ENCODE measurements at regions not wholly inside any gene's neighbourhood (a gene's known extent, or its start where the extent isn't known, plus 50 kb on each side); places are given as distances from the start of the nearest gene placed in this dataset.

DNA sequence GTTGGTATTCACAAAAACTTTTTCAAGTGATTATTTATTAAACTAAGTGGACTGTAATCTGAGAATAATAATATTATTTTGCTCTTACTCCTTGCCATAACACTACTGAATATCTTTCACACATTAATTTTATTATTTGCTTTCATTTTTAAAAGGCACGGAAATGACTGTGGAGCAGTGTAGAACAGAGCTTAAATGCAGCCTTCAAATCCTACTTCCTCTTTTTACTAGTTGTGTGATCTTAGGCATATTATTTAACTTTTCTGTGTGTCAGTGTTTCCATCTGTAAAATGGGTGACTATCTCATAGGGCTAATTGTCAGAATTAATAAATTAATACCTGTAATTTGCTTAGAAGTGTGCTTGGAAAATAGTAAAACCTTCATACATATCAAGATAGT is 55.5 kb upstream of the SLC8A1 start:
- 30 to 77% methylated on average over 1 of the region's 1 CpG for WGBS, 2 donors
- no peak overlapping the region for H3K4me3 ChIP-seq (ENCODE audit: low read depth, poor library complexity, severe bottlenecking)
- no peak for DNase-seq (ENCODE audit: low spot score in 2 of 2)
- TF ChIP-seq CTCF (IDR thresholded peaks at IDR 0.05) (no peak), POLR2A (IDR thresholded peaks at IDR 0.05) (no peak)
- intact Hi-C loops (cut with DNase I; ENCODE audit: low total_unique reads): no loop called here

DNA sequence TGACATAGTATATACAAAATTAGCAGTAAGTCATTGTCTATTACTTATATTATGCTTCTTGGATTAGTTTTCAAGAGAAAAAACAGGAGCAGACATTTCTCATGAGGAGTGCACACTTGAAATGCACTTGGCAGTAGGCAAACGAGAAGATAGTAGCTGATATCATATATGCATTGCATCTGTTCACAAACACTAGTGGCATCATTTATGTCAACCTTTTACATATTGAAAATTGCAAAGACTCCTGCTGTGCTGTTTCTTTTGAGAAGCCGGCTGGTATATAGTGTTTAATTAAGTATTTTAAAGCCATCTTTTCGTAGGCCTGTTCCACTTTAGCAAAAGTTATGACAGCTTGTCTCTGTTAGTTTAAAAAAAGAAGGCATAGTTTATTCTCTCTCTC is 58.4 kb upstream of the SLC8A1 start:
- DNase-seq (ENCODE audit: low spot score in 2 of 2): no peak
- intact Hi-C loops (cut with DNase I; ENCODE audit: low total_unique reads): no loop called here
- TF ChIP-seq POLR2A (IDR thresholded peaks at IDR 0.05): no peak
- no peak overlapping the region for H3K4me3 ChIP-seq (ENCODE audit: low read depth, poor library complexity, severe bottlenecking)
- 80 to 87% methylated on average over 3 of the region's 3 CpGs for WGBS, 2 donors

DNA sequence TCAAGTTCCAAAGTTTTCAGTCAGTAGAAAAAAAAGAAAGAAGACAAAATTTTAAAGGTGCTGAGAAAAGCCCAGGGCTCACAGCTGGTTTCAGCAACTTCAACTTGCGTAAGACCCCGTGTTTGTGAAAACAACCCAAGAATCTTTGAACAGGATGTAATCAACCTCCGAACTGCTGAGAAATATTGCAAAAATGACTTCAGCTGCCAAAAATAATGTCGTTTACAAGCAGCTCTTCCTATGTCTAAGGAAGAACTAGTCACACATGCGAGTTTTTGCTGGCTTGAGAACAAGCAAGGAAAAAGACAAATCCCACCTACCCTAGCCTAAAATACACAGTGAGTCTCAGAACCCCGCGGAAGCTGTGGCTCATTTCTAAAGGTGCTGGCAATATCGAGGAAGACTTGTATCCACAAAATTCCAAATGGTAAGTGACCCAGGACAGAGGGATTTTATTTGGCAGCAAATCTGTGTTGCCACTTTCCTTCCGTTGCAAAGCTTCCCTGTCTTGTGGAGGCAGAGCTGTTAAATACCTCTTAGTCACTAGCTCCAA is 59.8 kb upstream of the SLC8A1 start:
- DNase-seq (ENCODE audit: low spot score in 2 of 2): peak in 1 of 2 donors; percentile 60
- 12 to 16% methylated on average over 9 of the region's 9 CpGs for WGBS, 2 donors
- peak overlapping the region; percentile 7 for H3K4me3 ChIP-seq (ENCODE audit: low read depth, poor library complexity, severe bottlenecking)
- no peak for TF ChIP-seq POLR2A (IDR thresholded peaks at IDR 0.05)
- TF ChIP-seq CTCF (IDR thresholded peaks at IDR 0.05): no peak
- intact Hi-C loops (cut with DNase I; ENCODE audit: low total_unique reads): no loop called here

DNA sequence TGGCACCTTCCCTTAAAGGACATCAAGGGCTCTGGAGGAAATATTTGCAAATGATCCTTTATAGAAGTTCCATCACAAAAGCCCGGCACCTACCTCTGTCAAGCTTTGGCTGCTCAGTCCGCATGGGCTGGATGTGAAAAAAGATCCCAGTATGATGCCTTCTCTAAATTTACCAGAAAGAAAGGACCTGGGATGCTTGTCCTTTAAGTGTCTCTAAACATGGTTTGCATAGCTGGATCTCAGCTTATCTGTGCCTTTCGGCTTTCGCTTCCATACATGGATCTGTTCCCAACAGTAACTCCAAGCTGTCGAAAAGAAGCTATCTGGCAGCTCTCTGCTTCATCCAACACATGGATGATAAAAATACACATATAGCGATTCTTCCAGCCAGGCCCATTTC is 60.4 kb upstream of the SLC8A1 start:
- WGBS, 2 donors: 52 to 68% methylated on average over 6 of the region's 6 CpGs
- no peak overlapping the region for H3K4me3 ChIP-seq (ENCODE audit: low read depth, poor library complexity, severe bottlenecking)
- intact Hi-C loops (cut with DNase I; ENCODE audit: low total_unique reads): no loop called here
- TF ChIP-seq POLR2A (IDR thresholded peaks at IDR 0.05) (no peak), CTCF (IDR thresholded peaks at IDR 0.05) (no peak)
- DNase-seq (ENCODE audit: low spot score in 2 of 2): no peak

- no peak for TF ChIP-seq CTCF (IDR thresholded peaks at IDR 0.05)
- no peak for TF ChIP-seq POLR2A (IDR thresholded peaks at IDR 0.05)
- intact Hi-C loops (cut with DNase I; ENCODE audit: low total_unique reads): no loop called here
- no peak for DNase-seq (ENCODE audit: low spot score in 2 of 2)
- no peak overlapping the region for H3K4me3 ChIP-seq (ENCODE audit: low read depth, poor library complexity, severe bottlenecking)
- 83 to 88% methylated on average over 2 of the region's 2 CpGs for WGBS, 2 donors
Observed at GRCh38 chr2:40513201-40513600, 61.3 kb upstream of the SLC8A1 start.

DNA sequence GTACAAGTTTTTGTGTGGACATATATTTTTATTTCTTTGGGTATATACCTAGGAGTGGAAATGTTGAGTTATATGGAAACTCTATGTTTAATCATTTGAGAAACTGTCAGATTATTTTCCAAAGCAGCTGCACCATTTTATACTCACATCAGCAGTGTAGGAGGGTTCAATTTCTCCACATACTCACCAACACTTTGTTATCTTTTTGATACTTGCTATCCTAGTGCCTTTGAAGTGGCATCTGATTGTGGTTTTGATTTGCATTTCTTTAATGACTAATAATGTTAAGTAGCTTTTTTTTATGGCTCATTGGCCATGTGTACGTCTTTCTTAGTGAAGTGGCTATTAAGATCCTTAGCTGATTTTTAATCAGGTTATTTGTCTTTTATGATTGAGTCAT is 64.7 kb upstream of the SLC8A1 start:
- DNase-seq (ENCODE audit: low spot score in 2 of 2): no peak
- intact Hi-C loops (cut with DNase I; ENCODE audit: low total_unique reads): no loop called here
- H3K4me3 ChIP-seq (ENCODE audit: low read depth, poor library complexity, severe bottlenecking): no peak overlapping the region
- WGBS, 2 donors: 30 to 56% methylated on average over 1 of the region's 1 CpG
- TF ChIP-seq POLR2A (IDR thresholded peaks at IDR 0.05): no peak
- TF ChIP-seq CTCF (IDR thresholded peaks at IDR 0.05): no peak
